Adrenal gland (tissue), 5 donors: ENCODE measurements at regions not wholly inside any gene's neighbourhood (a gene's known extent, or its start where the extent isn't known, plus 50 kb on each side); places are given as distances from the start of the nearest gene placed in this dataset.

Experiments
- POLR2A ChIP-seq, 2 donors: fragments of 450-650 bp; IDR thresholded peaks; one replicate each; pipeline ENCODE4 v1.6.1; 2017; ENCODE audit warnings: antibody characterized with exemption in 2 of 2, mild to moderate bottlenecking in 2 of 2, moderate library complexity in 1 of 2
- TF ChIP-seq, protein P1 (sequence below), 6 experiments: fragments of 450-650 bp in 4 of 6; fragments of 200-600 bp in 2 of 6; sonication (generic) in 1 of 6; IDR thresholded peaks; 1 replicate in 5 of 6; 2 replicates in 1 of 6; pipeline versions ENCODE4 v1.5.1 to v1.8.0; 2016 to 2021; ENCODE audit warnings: antibody characterized with exemption in 6 of 6, mild to moderate bottlenecking in 2 of 6, moderate library complexity in 1 of 6
- donor health status: DM: no; HTN: no; CAD: no.

DNA sequence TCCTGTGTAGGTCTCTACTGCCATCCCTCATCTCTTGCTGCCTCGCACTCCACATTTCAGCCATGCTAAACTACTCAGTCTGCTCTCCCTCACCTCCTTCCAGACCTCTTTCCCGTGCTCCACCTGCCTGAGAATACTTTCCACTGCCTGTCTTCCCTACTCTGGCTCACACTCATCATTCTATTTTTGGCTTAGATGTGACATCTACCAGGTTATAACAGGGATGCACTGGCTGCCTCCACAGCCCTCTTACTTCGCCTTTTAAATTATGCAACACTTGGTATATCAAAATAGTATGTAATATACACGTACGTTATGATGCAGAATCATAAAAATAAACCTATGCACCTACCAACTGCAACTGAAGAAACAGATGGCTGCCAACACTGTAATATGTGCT, 222.8 kb upstream of the DTNBP1 start:
- TF ChIP-seq, protein P1, sequence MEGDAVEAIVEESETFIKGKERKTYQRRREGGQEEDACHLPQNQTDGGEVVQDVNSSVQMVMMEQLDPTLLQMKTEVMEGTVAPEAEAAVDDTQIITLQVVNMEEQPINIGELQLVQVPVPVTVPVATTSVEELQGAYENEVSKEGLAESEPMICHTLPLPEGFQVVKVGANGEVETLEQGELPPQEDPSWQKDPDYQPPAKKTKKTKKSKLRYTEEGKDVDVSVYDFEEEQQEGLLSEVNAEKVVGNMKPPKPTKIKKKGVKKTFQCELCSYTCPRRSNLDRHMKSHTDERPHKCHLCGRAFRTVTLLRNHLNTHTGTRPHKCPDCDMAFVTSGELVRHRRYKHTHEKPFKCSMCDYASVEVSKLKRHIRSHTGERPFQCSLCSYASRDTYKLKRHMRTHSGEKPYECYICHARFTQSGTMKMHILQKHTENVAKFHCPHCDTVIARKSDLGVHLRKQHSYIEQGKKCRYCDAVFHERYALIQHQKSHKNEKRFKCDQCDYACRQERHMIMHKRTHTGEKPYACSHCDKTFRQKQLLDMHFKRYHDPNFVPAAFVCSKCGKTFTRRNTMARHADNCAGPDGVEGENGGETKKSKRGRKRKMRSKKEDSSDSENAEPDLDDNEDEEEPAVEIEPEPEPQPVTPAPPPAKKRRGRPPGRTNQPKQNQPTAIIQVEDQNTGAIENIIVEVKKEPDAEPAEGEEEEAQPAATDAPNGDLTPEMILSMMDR (IDR thresholded peaks at IDR 0.05), result no peak
- TF ChIP-seq POLR2A (IDR thresholded peaks at IDR 0.05), result no peak
